OCI-LY3 (cell line): ENCODE measurements at regions not wholly inside any gene's neighbourhood (a gene's known extent, or its start where the extent isn't known, plus 50 kb on each side); places are given as distances from the start of the nearest gene placed in this dataset.

ENCODE experiments used
- EZH2phosphoT487 ChIP-seq: fragments of 200-600 bp; shearing (Covaris generic); IDR thresholded peaks from 2 replicates; pipeline ENCODE4 v1.6.1; 2018; ENCODE audit warnings: antibody characterized with exemption, mixed run types, low read depth
- TF ChIP-seq, protein P1 (sequence below): fragments of 200-600, 300-600 bp; sonication (generic); IDR thresholded peaks from 2 replicates; pipeline ENCODE4 v1.5.1; 2014; ENCODE audit warnings: antibody characterized with exemption, low read length, low read depth

GRCh38 chr12:13734584-13735152 lies 246.7 kb downstream of the GRIN2B start:
- TF ChIP-seq, protein P1, sequence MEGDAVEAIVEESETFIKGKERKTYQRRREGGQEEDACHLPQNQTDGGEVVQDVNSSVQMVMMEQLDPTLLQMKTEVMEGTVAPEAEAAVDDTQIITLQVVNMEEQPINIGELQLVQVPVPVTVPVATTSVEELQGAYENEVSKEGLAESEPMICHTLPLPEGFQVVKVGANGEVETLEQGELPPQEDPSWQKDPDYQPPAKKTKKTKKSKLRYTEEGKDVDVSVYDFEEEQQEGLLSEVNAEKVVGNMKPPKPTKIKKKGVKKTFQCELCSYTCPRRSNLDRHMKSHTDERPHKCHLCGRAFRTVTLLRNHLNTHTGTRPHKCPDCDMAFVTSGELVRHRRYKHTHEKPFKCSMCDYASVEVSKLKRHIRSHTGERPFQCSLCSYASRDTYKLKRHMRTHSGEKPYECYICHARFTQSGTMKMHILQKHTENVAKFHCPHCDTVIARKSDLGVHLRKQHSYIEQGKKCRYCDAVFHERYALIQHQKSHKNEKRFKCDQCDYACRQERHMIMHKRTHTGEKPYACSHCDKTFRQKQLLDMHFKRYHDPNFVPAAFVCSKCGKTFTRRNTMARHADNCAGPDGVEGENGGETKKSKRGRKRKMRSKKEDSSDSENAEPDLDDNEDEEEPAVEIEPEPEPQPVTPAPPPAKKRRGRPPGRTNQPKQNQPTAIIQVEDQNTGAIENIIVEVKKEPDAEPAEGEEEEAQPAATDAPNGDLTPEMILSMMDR = no peak
- TF ChIP-seq EZH2phosphoT487 = no peak
